ENCODE measurements at regions not wholly inside any gene's neighbourhood (a gene's known extent, or its start where the extent isn't known, plus 50 kb on each side); places are given as distances from the start of the nearest gene placed in this dataset.

- Histone ChIP-seq H2AFZ (ENCODE audit: insufficient read depth, low read depth, low read length, poor library complexity, severe bottlenecking) (no peak overlapping the region), H3K9me3 (ENCODE audit: control extremely low read depth in 1 of 3, control insufficient read depth in 2 of 3, insufficient read depth in 1 of 3, low read length in 2 of 3) (peaks cover 0 to 1% (median 0%) of the 10 kb centered on the region in 3 donors), H3K4me1 (ENCODE audit: control insufficient read depth in 2 of 2, insufficient read depth in 2 of 2, low read length in 2 of 2) (no peaks in the 10 kb centered on the region), H3K27ac (ENCODE audit: low read length in 2 of 2) (no peak overlapping the region), H3K4me2 (replicated peaks; ENCODE audit: low read depth, low read length, poor library complexity, severe bottlenecking) (no peak overlapping the region), H3K9ac (ENCODE audit: low read length) (no peak overlapping the region), H3K4me3 (ENCODE audit: control extremely low read depth in 1 of 5, extremely low read depth in 1 of 5, insufficient read depth in 1 of 5, low read depth in 2 of 5, low read length in 4 of 5) (no peak overlapping the region), H3K79me2 (ENCODE audit: control insufficient read depth, insufficient read depth, low read length) (no peaks in the 10 kb centered on the region), H3K36me3 (replicated peaks in 1 of 2; ENCODE audit: control extremely low read depth in 1 of 2, control insufficient read depth in 1 of 2, extremely low read depth in 1 of 2, insufficient read depth in 2 of 2, low read length in 1 of 2) (no peaks in the 10 kb centered on the region), H4K20me1 (ENCODE audit: control insufficient read depth, insufficient read depth, low read length, poor library complexity, severe bottlenecking) (no peaks in the 10 kb centered on the region), H3K27me3 (replicated peaks in 1 of 4; ENCODE audit: control extremely low read depth in 1 of 4, control insufficient read depth in 3 of 4, insufficient read depth in 4 of 4, low read length in 3 of 4) (no peaks in the 10 kb centered on the region)
- no peak overlapping the region for H3K4me3 Mint-ChIP-seq
- H3K27me3 Mint-ChIP-seq, result no peaks in the 10 kb centered on the region
- 93% methylated on average over 2 of the region's 5 CpGs for WGBS (ENCODE audit: insufficient coverage)
- H3K9me3 Mint-ChIP-seq (ENCODE audit: insufficient read depth), result no peaks in the 10 kb centered on the region
- H3K27ac Mint-ChIP-seq, result no peak overlapping the region
- no peaks in the 10 kb centered on the region for H3K4me1 Mint-ChIP-seq
- no peak for DNase-seq
- ATAC-seq (ENCODE audit: low read depth), result no peak
- POLR2A ChIA-PET, result no interaction called here
- CTCF ChIA-PET, result no interaction called here
- TF ChIP-seq CTCF (IDR thresholded peaks at IDR 0.05) (no peak), EZH2 (IDR thresholded peaks at IDR 0.05; ENCODE audit: borderline replicate concordance, insufficient read depth, low read depth, low read length, poor library complexity, severe bottlenecking) (no peak)
- intact Hi-C loops (cut with micrococcal nuclease), result no loop called here
These were observed 367.6 kb downstream of the RPS29 start for GRCh38 chr14:49218436-49219092.

- intact Hi-C loops (cut with micrococcal nuclease), result no loop called here
- ChIA-PET CTCF (no interaction called here), POLR2A (no interaction called here)
- H3K9ac ChIP-seq (ENCODE audit: low read length), result no peak overlapping the region
- Mint-ChIP-seq H3K27ac (no peak overlapping the region), H3K4me1 (no peaks in the 10 kb centered on the region), H3K9me3 (ENCODE audit: insufficient read depth) (no peaks in the 10 kb centered on the region), H3K4me3 (no peak overlapping the region), H3K27me3 (no peaks in the 10 kb centered on the region)
- 78% methylated on average over 3 of the region's 4 CpGs for WGBS (ENCODE audit: insufficient coverage)
- no peak overlapping the region for H3K4me2 ChIP-seq (replicated peaks; ENCODE audit: low read depth, low read length, poor library complexity, severe bottlenecking)
- H4K20me1 ChIP-seq (ENCODE audit: control insufficient read depth, insufficient read depth, low read length, poor library complexity, severe bottlenecking), result no peaks in the 10 kb centered on the region
- H3K4me1 ChIP-seq (ENCODE audit: control insufficient read depth in 2 of 2, insufficient read depth in 2 of 2, low read length in 2 of 2), result no peaks in the 10 kb centered on the region
- peaks cover 0 to 1% (median 0%) of the 10 kb centered on the region in 3 donors for H3K9me3 ChIP-seq (ENCODE audit: control extremely low read depth in 1 of 3, control insufficient read depth in 2 of 3, insufficient read depth in 1 of 3, low read length in 2 of 3)
- ATAC-seq (ENCODE audit: low read depth) (no peak), DNase-seq (no peak)
- H2AFZ ChIP-seq (ENCODE audit: insufficient read depth, low read depth, low read length, poor library complexity, severe bottlenecking), result no peak overlapping the region
- TF ChIP-seq EZH2 (IDR thresholded peaks at IDR 0.05; ENCODE audit: borderline replicate concordance, insufficient read depth, low read depth, low read length, poor library complexity, severe bottlenecking), result no peak
- no peak for TF ChIP-seq CTCF (IDR thresholded peaks at IDR 0.05)
- H3K27me3 ChIP-seq (replicated peaks in 1 of 4; ENCODE audit: control extremely low read depth in 1 of 4, control insufficient read depth in 3 of 4, insufficient read depth in 4 of 4, low read length in 3 of 4), result no peaks in the 10 kb centered on the region
- no peak overlapping the region for H3K4me3 ChIP-seq (ENCODE audit: control extremely low read depth in 1 of 5, extremely low read depth in 1 of 5, insufficient read depth in 1 of 5, low read depth in 2 of 5, low read length in 4 of 5)
- no peak overlapping the region for H3K27ac ChIP-seq (ENCODE audit: low read length in 2 of 2)
- H3K79me2 ChIP-seq (ENCODE audit: control insufficient read depth, insufficient read depth, low read length), result no peaks in the 10 kb centered on the region
- no peaks in the 10 kb centered on the region for H3K36me3 ChIP-seq (replicated peaks in 1 of 2; ENCODE audit: control extremely low read depth in 1 of 2, control insufficient read depth in 1 of 2, extremely low read depth in 1 of 2, insufficient read depth in 2 of 2, low read length in 1 of 2)
These were observed 373.5 kb downstream of the RPS29 start for GRCh38 chr14:49212721-49213120.
